K562 (cell line): ENCODE measurements at regions not wholly inside any gene's neighbourhood (a gene's known extent, or its start where the extent isn't known, plus 50 kb on each side); places are given as distances from the start of the nearest gene placed in this dataset.

Source experiments
- ATAC-seq: fragments of 200-7000 bp; cut with Tn5 transposase; 3 replicates; pipeline ENCODE4 v1.9.1; 2020; ENCODE audit warnings: moderate library complexity
- BruUV-seq: library from RNA; stranded (reverse); fragments of 400-500 nt; replicated peaks from 2 replicates; lab custom pipeline; 2021; lab: Mats Ljungman, UMichigan
- CTCF ChIA-PET: fragments of 300-600 bp; formaldehyde crosslinking; extraction: SDS; loops from one replicate; lab custom pipeline; 2021; ENCODE audit warnings: low intra/inter-chr PET ratio; lab: Yijun Ruan, JAX
- POLR2A ChIA-PET: fragments of 300-600, 350-650 bp; sonication (Branson Sonifier 250); formaldehyde crosslinking; extraction: SDS; loops from one replicate; lab custom pipeline; 2021; ENCODE audit warnings: antibody characterized with exemption, inconsistent platforms; lab: Yijun Ruan, JAX
- DNase-seq, 4 experiments: peaks; one replicate each; pipeline versions ENCODE4 v3.0.0 to v3.0.0-alpha.2; 2011 to 2018; ENCODE audit warnings: low spot score in 3 of 4, mixed read lengths in 3 of 4; ENCODE audit errors: extremely low read depth in 1 of 4
- FAIRE-seq: peaks from 2 replicates; lab custom pipeline; 2011; peaks lifted over from hg19 to GRCh38; lab: Jason Lieb, UNC
- H2AFZ ChIP-seq: 2 replicates; pipeline ENCODE4 v1.6.0; 2011; ENCODE audit warnings: low read depth, low read length, control low read depth, inconsistent platforms
- H3K27ac ChIP-seq: fragments of 200-600 bp; 3 replicates; pipeline ENCODE4 v1.8.0; 2011; ENCODE audit warnings: low read depth, mild to moderate bottlenecking, control low read depth, inconsistent platforms, low read length, moderate library complexity, mixed read lengths; ENCODE audit errors: extremely low read depth
- H3K27me3 ChIP-seq, 2 experiments: fragments of 300-600 bp in 1 of 2; 2 replicates in 1 of 2; 3 replicates in 1 of 2; pipeline versions ENCODE4 v1.6.0 to v1.8.0; 2011; ENCODE audit warnings: inconsistent platforms in 2 of 2, low read length in 2 of 2, mild to moderate bottlenecking in 1 of 2, mixed read lengths in 1 of 2, moderate library complexity in 1 of 2; ENCODE audit not compliant: control insufficient read depth in 2 of 2, insufficient read depth in 2 of 2
- H3K36me3 ChIP-seq: fragments of 300-600 bp; 3 replicates; pipeline ENCODE4 v1.8.0; 2011; ENCODE audit warnings: mild to moderate bottlenecking, low read length, inconsistent platforms; ENCODE audit not compliant: control insufficient read depth, insufficient read depth
- H3K4me1 ChIP-seq, 2 experiments: fragments of 200-600 bp in 1 of 2; replicated peaks in 1 of 2; 2 replicates in 1 of 2; 3 replicates in 1 of 2; pipeline versions ENCODE4 v1.5.1 to v1.8.0; 2011; ENCODE audit warnings: inconsistent platforms in 2 of 2, low read length in 2 of 2, mild to moderate bottlenecking in 1 of 2, mixed read lengths in 1 of 2, moderate library complexity in 1 of 2; ENCODE audit not compliant: control insufficient read depth in 2 of 2, insufficient read depth in 2 of 2
- H3K4me2 ChIP-seq: 2 replicates; pipeline ENCODE4 v1.6.1; 2011; ENCODE audit warnings: low read length, control low read depth, inconsistent platforms, mixed read lengths; ENCODE audit not compliant: insufficient read depth
- H3K4me3 ChIP-seq: fragments of 200-600 bp; sonication (generic), shearing (Covaris generic); 2 replicates; pipeline ENCODE4 v1.5.1; 2016; ENCODE audit warnings: control low read depth, inconsistent platforms
- H3K79me2 ChIP-seq: fragments of 200-600 bp; 3 replicates; pipeline ENCODE4 v1.8.0; 2011; ENCODE audit warnings: low read length, inconsistent platforms; ENCODE audit not compliant: control insufficient read depth, insufficient read depth
- H3K9ac ChIP-seq, 2 experiments: 2 replicates each; pipeline versions ENCODE4 v1.6.0 to v1.6.1; 2011; ENCODE audit warnings: low read depth in 2 of 2, low read length in 2 of 2, control low read depth in 1 of 2, inconsistent platforms in 1 of 2, mild to moderate bottlenecking in 1 of 2, mixed read lengths in 1 of 2; ENCODE audit not compliant: insufficient read depth in 1 of 2
- H3K9me1 ChIP-seq: one replicate; pipeline ENCODE4 v1.6.0; 2011; ENCODE audit warnings: inconsistent platforms, mild to moderate bottlenecking, low read length, moderate library complexity; ENCODE audit not compliant: control insufficient read depth, insufficient read depth
- H3K9me3 ChIP-seq: replicated peaks from 2 replicates; pipeline ENCODE4 v1.5.1; 2011; ENCODE audit warnings: low read depth, low read length, inconsistent platforms; ENCODE audit not compliant: control insufficient read depth, insufficient read depth
- H4K20me1 ChIP-seq: replicated peaks from 2 replicates; pipeline ENCODE4 v1.6.1; 2011; ENCODE audit warnings: low read length, inconsistent platforms, mixed read lengths; ENCODE audit not compliant: control insufficient read depth, insufficient read depth
- CREB1 ChIP-seq, 2 experiments: sonication (generic) in 1 of 2; formaldehyde crosslinking in 1 of 2; IDR thresholded peaks; 2 replicates each; pipeline versions ENCODE4 v1.6.1 to v1.8.0; 2012 to 2022; ENCODE audit warnings: inconsistent platforms in 1 of 2, mild to moderate bottlenecking in 1 of 2, missing genetic modification reagents in 1 of 2, moderate library complexity in 1 of 2
- CSDE1 ChIP-seq, 2 experiments: fragments of 450-650 bp; IDR thresholded peaks; 2 replicates each; pipeline ENCODE4 v1.6.1; 2016; ENCODE audit warnings: mild to moderate bottlenecking in 1 of 2
- NCOR1 ChIP-seq: fragments of 450-650 bp; IDR thresholded peaks from 2 replicates; pipeline ENCODE4 v1.6.1; 2016; ENCODE audit warnings: mild to moderate bottlenecking, moderate library complexity
- PYGO2 ChIP-seq: fragments of 450-650 bp; IDR thresholded peaks from 2 replicates; pipeline ENCODE4 v1.6.1; 2016; ENCODE audit warnings: mild to moderate bottlenecking, missing genetic modification characterization, moderate library complexity, missing compliant biosample characterization
- SMAD3 ChIP-seq: fragments of 450-650 bp; formaldehyde crosslinking; conservative IDR thresholded peaks from 2 replicates; pipeline ENCODE4 v1.4.0; 2020; ENCODE audit warnings: mild to moderate bottlenecking
- in situ Hi-C: fragments of 300-500 bp; cut with MboI; formaldehyde crosslinking; loops from 4 replicates; pipeline ENCODE4 v1.15.0; 2018; ENCODE audit warnings: inconsistent platforms, mixed read lengths
- intact Hi-C: fragments of 100-400 bp; cut with micrococcal nuclease; formaldehyde crosslinking; loops from 2 replicates; pipeline ENCODE4 v1.14.2; 2022
- TF ChIP-seq, protein P1 (sequence below), 2 experiments: fragments of 450-650 bp in 1 of 2; sonication (generic) in 1 of 2; formaldehyde crosslinking in 1 of 2; IDR thresholded peaks in 1 of 2; conservative IDR thresholded peaks in 1 of 2; 2 replicates each; pipeline versions ENCODE4 v1.6.1 to v1.8.1; 2016 to 2023; ENCODE audit warnings: mild to moderate bottlenecking in 2 of 2, moderate library complexity in 2 of 2, inconsistent platforms in 1 of 2, missing genetic modification reagents in 1 of 2
- TF ChIP-seq, protein P2 (sequence below): IDR thresholded peaks from 2 replicates; pipeline ENCODE4 v1.6.1; 2011; ENCODE audit warnings: borderline replicate concordance, low read depth, mild to moderate bottlenecking, moderate library complexity, low read length; ENCODE audit not compliant: insufficient read depth, poor library complexity, severe bottlenecking

DNA sequence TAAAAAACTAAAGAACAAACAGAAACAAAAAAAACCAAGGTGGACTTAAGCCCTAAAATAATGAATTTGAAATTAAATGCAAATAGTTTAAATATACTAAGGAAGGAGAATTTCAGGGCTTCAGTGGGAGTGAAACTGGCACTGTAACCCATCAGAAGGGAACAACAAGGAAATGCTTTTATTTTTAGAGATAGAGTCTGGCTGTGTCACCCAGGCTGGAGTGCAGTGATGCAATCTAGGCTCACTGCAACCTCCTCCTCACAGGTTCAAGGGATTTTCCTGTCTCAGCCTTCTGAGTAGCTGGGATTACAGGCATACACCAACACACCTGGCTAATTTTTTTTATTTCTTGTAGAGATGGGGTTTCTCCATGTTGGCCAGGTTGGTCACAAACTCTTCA, 625.2 kb upstream of the CDH8 start:
- POLR2A ChIA-PET = no interaction called here
- in situ Hi-C loops = no loop called here
- no peaks in the 10 kb centered on the region for H3K79me2 ChIP-seq
- ATAC-seq (no peak), DNase-seq (no peak)
- no peak overlapping the region for H3K4me3 ChIP-seq
- H3K27me3 ChIP-seq = no peaks in the 10 kb centered on the region
- H2AFZ ChIP-seq = no peak overlapping the region
- H4K20me1 ChIP-seq = no peaks in the 10 kb centered on the region
- no peak overlapping the region for H3K4me2 ChIP-seq
- BruUV-seq = no TSS peak
- no peaks in the 10 kb centered on the region for H3K9me1 ChIP-seq
- no peak overlapping the region for H3K27ac ChIP-seq
- no peaks in the 10 kb centered on the region for H3K4me1 ChIP-seq
- no peak for TF ChIP-seq SMAD3
- no peak for TF ChIP-seq NCOR1
- TF ChIP-seq PYGO2 (tag) = no peak
- TF ChIP-seq CREB1 (IDR thresholded peaks at IDR 0.05) = no peak
- no peak for TF ChIP-seq CREB1 (CRISPR knock-in tag; IDR thresholded peaks at IDR 0.05)
- TF ChIP-seq CSDE1 (IDR thresholded peaks at IDR 0.05) = no peak
- TF ChIP-seq, protein P1, sequence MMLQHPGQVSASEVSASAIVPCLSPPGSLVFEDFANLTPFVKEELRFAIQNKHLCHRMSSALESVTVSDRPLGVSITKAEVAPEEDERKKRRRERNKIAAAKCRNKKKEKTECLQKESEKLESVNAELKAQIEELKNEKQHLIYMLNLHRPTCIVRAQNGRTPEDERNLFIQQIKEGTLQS (IDR thresholded peaks at IDR 0.05) = no peak
- TF ChIP-seq, protein P1 (CRISPR knock-in tag; conservative IDR thresholded peaks at IDR 0.05) = no peak
- TF ChIP-seq, protein P2, sequence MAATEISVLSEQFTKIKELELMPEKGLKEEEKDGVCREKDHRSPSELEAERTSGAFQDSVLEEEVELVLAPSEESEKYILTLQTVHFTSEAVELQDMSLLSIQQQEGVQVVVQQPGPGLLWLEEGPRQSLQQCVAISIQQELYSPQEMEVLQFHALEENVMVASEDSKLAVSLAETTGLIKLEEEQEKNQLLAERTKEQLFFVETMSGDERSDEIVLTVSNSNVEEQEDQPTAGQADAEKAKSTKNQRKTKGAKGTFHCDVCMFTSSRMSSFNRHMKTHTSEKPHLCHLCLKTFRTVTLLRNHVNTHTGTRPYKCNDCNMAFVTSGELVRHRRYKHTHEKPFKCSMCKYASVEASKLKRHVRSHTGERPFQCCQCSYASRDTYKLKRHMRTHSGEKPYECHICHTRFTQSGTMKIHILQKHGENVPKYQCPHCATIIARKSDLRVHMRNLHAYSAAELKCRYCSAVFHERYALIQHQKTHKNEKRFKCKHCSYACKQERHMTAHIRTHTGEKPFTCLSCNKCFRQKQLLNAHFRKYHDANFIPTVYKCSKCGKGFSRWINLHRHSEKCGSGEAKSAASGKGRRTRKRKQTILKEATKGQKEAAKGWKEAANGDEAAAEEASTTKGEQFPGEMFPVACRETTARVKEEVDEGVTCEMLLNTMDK = no peak
- TF ChIP-seq, all 486 proteins: peak for 0
- no peak overlapping the region for H3K9ac ChIP-seq
- intact Hi-C loops = no loop called here
- CTCF ChIA-PET = no interaction called here
- no peaks in the 10 kb centered on the region for H3K36me3 ChIP-seq
- H3K9me3 ChIP-seq = no peaks in the 10 kb centered on the region
- FAIRE-seq = no peak
